MM.1S (cell line): ENCODE measurements at regions not wholly inside any gene's neighbourhood (a gene's known extent, or its start where the extent isn't known, plus 50 kb on each side); places are given as distances from the start of the nearest gene placed in this dataset.

Experiments
- DNase-seq: peaks from one replicate; pipeline ENCODE4 v3.0.0-alpha.2; 2015
- H2AFZ ChIP-seq: fragments of 300-600 bp; sonication (generic); 2 replicates; pipeline ENCODE4 v1.6.0; 2016; ENCODE audit warnings: antibody characterized with exemption, low read length
- H3F3A ChIP-seq: fragments of 300-600 bp; sonication (generic); 2 replicates; pipeline ENCODE4 v1.6.1; 2016; ENCODE audit warnings: mild to moderate bottlenecking, antibody characterized with exemption, low read length, moderate library complexity, mixed read lengths; ENCODE audit not compliant: insufficient read depth
- H3K27ac ChIP-seq: fragments of 300-600 bp; sonication (generic); 2 replicates; pipeline ENCODE4 v1.5.1; 2016; ENCODE audit warnings: mild to moderate bottlenecking, low read length
- H3K27me3 ChIP-seq: fragments of 300-600 bp; sonication (generic); replicated peaks from 2 replicates; pipeline ENCODE4 v1.6.0; 2016; ENCODE audit warnings: low read length; ENCODE audit not compliant: insufficient read depth
- H3K36me3 ChIP-seq: fragments of 300-600 bp; sonication (generic); replicated peaks from 2 replicates; pipeline ENCODE4 v1.6.1; 2016; ENCODE audit warnings: mild to moderate bottlenecking, low read length, mixed read lengths; ENCODE audit not compliant: insufficient read depth
- H3K4me1 ChIP-seq: fragments of 300-600 bp; sonication (generic); 2 replicates; pipeline ENCODE4 v1.6.1; 2016; ENCODE audit warnings: low read length, mixed read lengths
- H3K4me2 ChIP-seq: fragments of 300-600 bp; sonication (generic); 2 replicates; pipeline ENCODE4 v1.6.0; 2016; ENCODE audit warnings: low read depth, low read length
- H3K4me3 ChIP-seq: fragments of 300-600 bp; sonication (generic); 2 replicates; pipeline ENCODE4 v1.5.1; 2016; ENCODE audit warnings: low read length, mixed read lengths
- H3K79me2 ChIP-seq: fragments of 300-600 bp; sonication (generic); 2 replicates; pipeline ENCODE4 v1.6.1; 2016; ENCODE audit warnings: mixed run types, low read length, mixed read lengths
- H3K9ac ChIP-seq: fragments of 300-600 bp; sonication (generic); 2 replicates; pipeline ENCODE4 v1.6.1; 2016; ENCODE audit warnings: low read length, mixed read lengths
- H3K9me2 ChIP-seq: fragments of 300-600 bp; sonication (generic); replicated peaks from 2 replicates; pipeline ENCODE4 v1.6.1; 2016; ENCODE audit warnings: mild to moderate bottlenecking, low read length, mixed read lengths; ENCODE audit not compliant: insufficient read depth
- H3K9me3 ChIP-seq: fragments of 300-600 bp; sonication (generic); replicated peaks from 2 replicates; pipeline ENCODE4 v1.6.1; 2016; ENCODE audit warnings: mild to moderate bottlenecking, low read length, mixed read lengths; ENCODE audit not compliant: insufficient read depth
- H4K20me1 ChIP-seq: fragments of 300-600 bp; sonication (generic); 2 replicates; pipeline ENCODE4 v1.6.1; 2016; ENCODE audit warnings: mild to moderate bottlenecking, low read length, moderate library complexity, mixed read lengths; ENCODE audit not compliant: insufficient read depth
- CTCF ChIP-seq: fragments of 300-600 bp; sonication (generic); IDR thresholded peaks from 2 replicates; pipeline ENCODE4 v1.5.1; 2016; ENCODE audit warnings: antibody characterized with exemption, low read length, mixed read lengths
- EZH2 ChIP-seq: fragments of 300-600 bp; sonication (generic); optimal IDR thresholded peaks from 2 replicates; pipeline ENCODE3; 2017; ENCODE audit warnings: low read depth, mild to moderate bottlenecking, antibody characterized with exemption, low read length, mixed read lengths
- EZH2phosphoT487 ChIP-seq: fragments of 300-600 bp; sonication (generic); IDR thresholded peaks from 2 replicates; pipeline ENCODE4 v1.6.1; 2018; ENCODE audit warnings: antibody characterized with exemption, low read length

GRCh38 chr7:138377306-138377705 lies 82.8 kb upstream of the TRIM24 start:
- no peaks in the 10 kb centered on the region for H3K9me3 ChIP-seq
- H3K4me2 ChIP-seq: no peak overlapping the region
- H3K4me1 ChIP-seq: no peaks in the 10 kb centered on the region
- H2AFZ ChIP-seq: no peak overlapping the region
- H3K27me3 ChIP-seq: no peaks in the 10 kb centered on the region
- TF ChIP-seq EZH2phosphoT487 (no peak), EZH2 (no peak), CTCF (no peak)
- H4K20me1 ChIP-seq: no peaks in the 10 kb centered on the region
- H3K79me2 ChIP-seq: no peaks in the 10 kb centered on the region
- H3K4me3 ChIP-seq: no peak overlapping the region
- no peaks in the 10 kb centered on the region for H3F3A ChIP-seq
- DNase-seq: no peak
- H3K9me2 ChIP-seq: no peaks in the 10 kb centered on the region
- no peak overlapping the region for H3K9ac ChIP-seq
- H3K36me3 ChIP-seq: no peaks in the 10 kb centered on the region
- no peak overlapping the region for H3K27ac ChIP-seq

GRCh38 chr7:138378741-138379559 lies 81.1 kb upstream of the TRIM24 start:
- TF ChIP-seq CTCF: no peak
- no peak for TF ChIP-seq EZH2phosphoT487
- TF ChIP-seq EZH2: no peak
- Histone ChIP-seq H3K27ac (no peak overlapping the region), H3K4me2 (no peak overlapping the region), H3K36me3 (no peaks in the 10 kb centered on the region), H3K9me2 (no peaks in the 10 kb centered on the region), H2AFZ (no peak overlapping the region), H3K27me3 (no peaks in the 10 kb centered on the region), H3K4me3 (no peak overlapping the region), H4K20me1 (no peaks in the 10 kb centered on the region), H3K9me3 (no peaks in the 10 kb centered on the region), H3K79me2 (no peaks in the 10 kb centered on the region), H3K4me1 (no peaks in the 10 kb centered on the region), H3K9ac (no peak overlapping the region), H3F3A (no peaks in the 10 kb centered on the region)
- no peak for DNase-seq

GRCh38 chr7:138382862-138383565 lies 77.0 kb upstream of the TRIM24 start:
- Histone ChIP-seq H3K9me2 (no peaks in the 10 kb centered on the region), H3K9ac (no peak overlapping the region), H3K9me3 (no peaks in the 10 kb centered on the region), H3K36me3 (no peaks in the 10 kb centered on the region), H3F3A (no peaks in the 10 kb centered on the region), H3K79me2 (no peaks in the 10 kb centered on the region), H2AFZ (no peak overlapping the region), H4K20me1 (no peaks in the 10 kb centered on the region), H3K4me3 (no peak overlapping the region), H3K27ac (no peak overlapping the region), H3K27me3 (no peaks in the 10 kb centered on the region), H3K4me1 (no peaks in the 10 kb centered on the region), H3K4me2 (no peak overlapping the region)
- TF ChIP-seq EZH2 (no peak), CTCF (no peak), EZH2phosphoT487 (no peak)
- DNase-seq: no peak
